ENCODE measurements at regions not wholly inside any gene's neighbourhood (a gene's known extent, or its start where the extent isn't known, plus 50 kb on each side); places are given as distances from the start of the nearest gene placed in this dataset.
A peak's percentile ranks its signal among the peaks of the same experiment; 100 is the strongest.

- TF ChIP-seq CTCF (IDR thresholded peaks at IDR 0.05; ENCODE audit: low read depth, low read length, missing control alignments) = no peak
- Histone ChIP-seq H3K27ac (no peak overlapping the region), H3K4me3 (ENCODE audit: low read depth, low read length) (no peak overlapping the region), H3K27me3 (replicated peaks) (no peaks in the 10 kb centered on the region), H3K36me3 (replicated peaks) (no peaks in the 10 kb centered on the region)
- DNase-seq = no peak
- in situ Hi-C loops (cut with HindIII; ENCODE audit: low pct_ligation_motif_present, low sequenced_read_pairs) = no loop called here
These were observed 64.9 kb upstream of the FANCC start for GRCh38 chr9:95382433-95382832.

GRCh38 chr9:95381221-95381620 lies 63.7 kb upstream of the FANCC start:
- Histone ChIP-seq H3K36me3 (replicated peaks) (no peaks in the 10 kb centered on the region), H3K27me3 (replicated peaks) (no peaks in the 10 kb centered on the region), H3K27ac (no peak overlapping the region), H3K4me3 (ENCODE audit: low read depth, low read length) (no peak overlapping the region)
- in situ Hi-C loops (cut with HindIII; ENCODE audit: low pct_ligation_motif_present, low sequenced_read_pairs) = no loop called here
- peak; percentile 74 for DNase-seq
- TF ChIP-seq CTCF (IDR thresholded peaks at IDR 0.05; ENCODE audit: low read depth, low read length, missing control alignments) = no peak

GRCh38 chr9:95379630-95380029 lies 62.1 kb upstream of the FANCC start:
- Histone ChIP-seq H3K27ac (no peak overlapping the region), H3K27me3 (replicated peaks) (no peaks in the 10 kb centered on the region), H3K36me3 (replicated peaks) (no peaks in the 10 kb centered on the region), H3K4me3 (ENCODE audit: low read depth, low read length) (no peak overlapping the region)
- in situ Hi-C loops (cut with HindIII; ENCODE audit: low pct_ligation_motif_present, low sequenced_read_pairs) = no loop called here
- DNase-seq = no peak
- no peak for TF ChIP-seq CTCF (IDR thresholded peaks at IDR 0.05; ENCODE audit: low read depth, low read length, missing control alignments)

- DNase-seq = no peak
- H3K4me3 ChIP-seq (ENCODE audit: low read depth, low read length) = no peak overlapping the region
- H3K27ac ChIP-seq = no peak overlapping the region
- H3K27me3 ChIP-seq (replicated peaks) = no peaks in the 10 kb centered on the region
- TF ChIP-seq CTCF (IDR thresholded peaks at IDR 0.05; ENCODE audit: low read depth, low read length, missing control alignments) = no peak
- in situ Hi-C loops (cut with HindIII; ENCODE audit: low pct_ligation_motif_present, low sequenced_read_pairs) = no loop called here
- no peaks in the 10 kb centered on the region for H3K36me3 ChIP-seq (replicated peaks)
These were observed 56.4 kb upstream of the FANCC start for GRCh38 chr9:95373782-95374487.

GRCh38 chr9:95373069-95373681 lies 55.7 kb upstream of the FANCC start:
- Histone ChIP-seq H3K36me3 (replicated peaks) (no peaks in the 10 kb centered on the region), H3K27me3 (replicated peaks) (no peaks in the 10 kb centered on the region), H3K27ac (no peak overlapping the region), H3K4me3 (ENCODE audit: low read depth, low read length) (no peak overlapping the region)
- in situ Hi-C loops (cut with HindIII; ENCODE audit: low pct_ligation_motif_present, low sequenced_read_pairs) = no loop called here
- no peak for DNase-seq
- no peak for TF ChIP-seq CTCF (IDR thresholded peaks at IDR 0.05; ENCODE audit: low read depth, low read length, missing control alignments)

Data from brain microvascular endothelial cell (primary cell).